Chondrocyte (in vitro differentiated cells): ENCODE measurements at regions not wholly inside any gene's neighbourhood (a gene's known extent, or its start where the extent isn't known, plus 50 kb on each side); places are given as distances from the start of the nearest gene placed in this dataset.

Source experiments
- DNase-seq: peaks from one replicate; pipeline ENCODE4 v3.0.0; 2021; ENCODE audit warnings: mixed read lengths, low spot score
- H3K27ac Mint-ChIP-seq: one replicate; pipeline ENCODE4 v1.8.0; 2021; ENCODE audit warnings: mild to moderate bottlenecking, moderate library complexity, mixed read lengths; ENCODE audit not compliant: unreplicated experiment
- H3K27me3 Mint-ChIP-seq: 2 replicates; pipeline ENCODE4 v1.8.0; 2021; ENCODE audit warnings: low read depth, mixed read lengths
- H3K36me3 Mint-ChIP-seq: 2 replicates; pipeline ENCODE4 v1.8.0; 2021; ENCODE audit warnings: low read depth, mixed read lengths
- H3K4me1 Mint-ChIP-seq: 2 replicates; pipeline ENCODE4 v1.8.0; 2021; ENCODE audit warnings: low read depth, mild to moderate bottlenecking, mixed read lengths
- H3K4me3 Mint-ChIP-seq: one replicate; pipeline ENCODE4 v1.8.0; 2021; ENCODE audit warnings: mild to moderate bottlenecking, moderate library complexity, mixed read lengths; ENCODE audit not compliant: unreplicated experiment
- H3K9me3 Mint-ChIP-seq: 2 replicates; pipeline ENCODE4 v1.8.0; 2021; ENCODE audit warnings: low read depth, mixed read lengths
- TF ChIP-seq, protein P1 (sequence below): fragments of 200-600 bp; sonication (generic); IDR thresholded peaks from 2 replicates; pipeline ENCODE4 v1.5.0; 2021; ENCODE audit warnings: antibody characterized with exemption, mild to moderate bottlenecking, moderate library complexity

DNA sequence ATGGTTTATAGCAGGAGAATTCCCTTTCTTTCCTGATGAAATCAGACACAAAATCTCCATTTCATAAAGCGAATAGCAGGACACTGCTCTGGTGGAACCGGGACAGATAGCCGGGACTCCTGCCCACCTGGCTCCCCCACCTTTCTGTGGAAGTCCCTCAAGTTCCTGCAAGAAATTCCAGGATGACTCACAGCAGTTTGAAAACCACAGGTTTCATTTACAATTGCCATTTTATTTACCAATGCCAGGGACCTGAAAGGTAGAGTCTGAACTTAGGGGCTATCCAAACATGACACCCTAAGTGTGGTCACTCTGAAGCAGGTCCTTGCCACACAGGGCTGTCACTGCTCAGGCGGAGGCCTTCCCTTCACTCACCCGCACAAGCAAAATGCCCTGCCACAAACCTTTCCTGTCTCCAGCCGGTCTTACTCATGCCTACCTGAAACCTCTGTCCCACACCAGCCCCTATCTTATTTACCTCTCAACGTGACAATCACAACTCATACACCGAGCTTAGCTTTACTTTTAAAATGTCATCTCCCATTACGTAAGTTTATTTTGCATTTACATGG lies 63.3 kb upstream of the TAF1L start:
- Mint-ChIP-seq H3K27ac (no peak overlapping the region), H3K4me1 (no peaks in the 10 kb centered on the region), H3K27me3 (peaks cover 29% of the 10 kb centered on the region), H3K9me3 (no peaks in the 10 kb centered on the region), H3K4me3 (no peak overlapping the region), H3K36me3 (no peaks in the 10 kb centered on the region)
- DNase-seq, result no peak
- TF ChIP-seq, protein P1, sequence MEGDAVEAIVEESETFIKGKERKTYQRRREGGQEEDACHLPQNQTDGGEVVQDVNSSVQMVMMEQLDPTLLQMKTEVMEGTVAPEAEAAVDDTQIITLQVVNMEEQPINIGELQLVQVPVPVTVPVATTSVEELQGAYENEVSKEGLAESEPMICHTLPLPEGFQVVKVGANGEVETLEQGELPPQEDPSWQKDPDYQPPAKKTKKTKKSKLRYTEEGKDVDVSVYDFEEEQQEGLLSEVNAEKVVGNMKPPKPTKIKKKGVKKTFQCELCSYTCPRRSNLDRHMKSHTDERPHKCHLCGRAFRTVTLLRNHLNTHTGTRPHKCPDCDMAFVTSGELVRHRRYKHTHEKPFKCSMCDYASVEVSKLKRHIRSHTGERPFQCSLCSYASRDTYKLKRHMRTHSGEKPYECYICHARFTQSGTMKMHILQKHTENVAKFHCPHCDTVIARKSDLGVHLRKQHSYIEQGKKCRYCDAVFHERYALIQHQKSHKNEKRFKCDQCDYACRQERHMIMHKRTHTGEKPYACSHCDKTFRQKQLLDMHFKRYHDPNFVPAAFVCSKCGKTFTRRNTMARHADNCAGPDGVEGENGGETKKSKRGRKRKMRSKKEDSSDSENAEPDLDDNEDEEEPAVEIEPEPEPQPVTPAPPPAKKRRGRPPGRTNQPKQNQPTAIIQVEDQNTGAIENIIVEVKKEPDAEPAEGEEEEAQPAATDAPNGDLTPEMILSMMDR, result no peak

DNA sequence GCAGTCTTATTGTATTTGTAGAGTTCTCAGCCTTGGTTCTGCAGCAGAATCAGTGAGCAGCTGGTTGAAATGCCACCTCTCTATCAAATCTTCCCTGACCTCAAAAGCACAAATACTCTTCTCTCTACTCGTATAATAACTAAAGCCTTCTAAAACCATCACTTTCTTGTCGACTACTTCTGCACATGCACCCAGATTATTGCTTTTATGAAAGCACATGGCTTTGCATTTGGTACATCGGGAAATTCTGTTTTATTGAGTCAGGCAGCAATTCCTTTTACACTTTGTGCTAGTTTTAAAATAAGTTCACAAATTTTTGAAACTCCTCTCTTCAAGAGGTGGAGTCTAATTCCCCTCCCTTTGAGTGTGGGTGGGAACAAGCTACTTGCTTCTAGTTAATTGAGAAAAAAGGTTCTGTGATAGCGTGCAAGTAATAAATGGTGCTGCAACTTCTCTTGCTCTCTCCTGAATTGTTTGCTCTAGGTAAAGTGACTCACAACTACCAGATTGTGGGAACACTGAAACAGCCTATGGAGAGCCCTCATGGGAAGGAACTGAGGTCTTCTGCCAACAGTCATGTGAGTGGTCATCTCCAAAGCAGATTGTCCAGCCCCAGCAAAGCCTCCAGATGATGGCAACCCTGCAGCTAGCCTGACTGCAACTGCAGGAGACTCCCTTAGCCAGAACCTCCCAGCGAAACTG lies 66.0 kb upstream of the TAF1L start:
- no peak for DNase-seq
- Mint-ChIP-seq H3K36me3 (no peaks in the 10 kb centered on the region), H3K9me3 (no peaks in the 10 kb centered on the region), H3K4me1 (peaks cover 11% of the 10 kb centered on the region), H3K4me3 (no peak overlapping the region), H3K27me3 (peaks cover 22% of the 10 kb centered on the region), H3K27ac (no peak overlapping the region)
- TF ChIP-seq, protein P1, result no peak

DNA sequence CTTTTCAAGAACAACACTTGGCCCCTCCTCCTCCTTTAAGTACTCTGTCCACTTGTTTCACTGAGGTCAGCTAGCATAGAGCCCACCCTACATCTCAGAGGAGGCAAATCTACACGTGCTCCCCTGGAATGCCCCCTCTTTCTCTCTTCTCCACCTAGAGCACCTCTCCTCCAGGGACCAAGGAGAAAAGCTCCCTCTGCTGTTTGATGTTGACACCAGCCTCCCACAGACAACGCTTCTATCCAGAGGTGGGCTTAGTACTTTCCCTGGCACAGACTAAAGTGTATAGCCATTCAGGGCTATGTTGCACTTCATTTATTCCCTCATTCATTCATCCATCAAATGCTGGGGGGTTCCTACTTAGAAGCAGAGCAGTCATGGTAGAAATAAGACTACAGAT lies 68.2 kb upstream of the TAF1L start:
- no peak overlapping the region for H3K27ac Mint-ChIP-seq
- H3K36me3 Mint-ChIP-seq, result no peaks in the 10 kb centered on the region
- no peak overlapping the region for H3K4me3 Mint-ChIP-seq
- DNase-seq, result no peak
- peaks cover 11% of the 10 kb centered on the region for H3K4me1 Mint-ChIP-seq
- peaks cover 15% of the 10 kb centered on the region for H3K27me3 Mint-ChIP-seq
- H3K9me3 Mint-ChIP-seq, result no peaks in the 10 kb centered on the region
- TF ChIP-seq, protein P1, result no peak

DNA sequence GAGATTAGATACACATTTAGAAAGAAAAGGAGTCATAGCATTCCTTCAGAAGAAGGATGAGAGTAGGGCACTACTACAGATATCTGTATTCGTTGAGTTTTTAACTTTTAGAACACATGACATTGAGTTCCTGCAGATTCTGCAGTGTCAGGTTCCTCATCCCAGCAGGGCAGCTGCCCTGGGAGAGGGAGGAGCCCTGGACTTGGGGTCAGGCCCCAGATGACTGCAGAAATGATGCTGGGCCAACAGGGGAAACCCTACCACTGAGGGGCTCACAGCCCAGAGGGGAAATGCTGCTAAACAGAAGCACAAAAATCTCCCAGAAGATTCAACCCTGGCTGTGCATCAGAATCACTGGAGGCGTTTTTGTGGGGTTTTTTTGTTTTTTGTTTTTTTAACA lies 68.9 kb upstream of the TAF1L start:
- DNase-seq, result no peak
- H3K27me3 Mint-ChIP-seq, result peaks cover 12% of the 10 kb centered on the region
- H3K4me3 Mint-ChIP-seq, result no peak overlapping the region
- TF ChIP-seq, protein P1, result no peak
- H3K27ac Mint-ChIP-seq, result no peak overlapping the region
- H3K4me1 Mint-ChIP-seq, result peaks cover 11% of the 10 kb centered on the region
- no peaks in the 10 kb centered on the region for H3K9me3 Mint-ChIP-seq
- H3K36me3 Mint-ChIP-seq, result no peaks in the 10 kb centered on the region

DNA sequence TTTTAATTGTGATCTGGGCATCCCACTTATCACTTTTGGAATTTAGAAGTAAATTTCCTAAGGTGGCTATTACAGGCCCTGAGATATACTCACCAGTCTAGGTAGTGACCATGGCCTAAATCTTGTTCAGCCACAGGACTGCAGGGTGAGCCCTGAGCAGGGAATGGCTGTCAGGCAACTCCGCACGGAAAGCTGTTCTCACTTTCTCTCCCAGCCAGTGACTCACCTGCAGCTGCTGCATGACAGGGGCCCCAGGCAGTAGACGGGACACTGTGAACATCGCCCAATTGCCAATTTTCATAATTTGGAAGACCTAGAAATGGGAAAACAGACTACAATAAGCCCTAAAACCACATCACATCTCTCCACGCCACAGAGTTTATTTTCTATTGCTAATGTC lies 69.6 kb upstream of the TAF1L start:
- Mint-ChIP-seq H3K9me3 (peaks cover under 1% of the 10 kb centered on the region), H3K36me3 (no peaks in the 10 kb centered on the region), H3K4me3 (no peak overlapping the region), H3K27me3 (peaks cover 12% of the 10 kb centered on the region), H3K4me1 (peaks cover 11% of the 10 kb centered on the region), H3K27ac (peak overlapping the region; percentile 1)
- TF ChIP-seq, protein P1, result no peak
- DNase-seq, result no peak
